DMS79 treated with DMSO at 0.1 percent for 48 hours (cell line): ENCODE measurements at regions not wholly inside any gene's neighbourhood (a gene's known extent, or its start where the extent isn't known, plus 50 kb on each side); places are given as distances from the start of the nearest gene placed in this dataset.
"Not testable (repeated sequence)": the region's sequence is repeated elsewhere in the genome, so short reads cannot be mapped to it uniquely, and the experiment has no call there.

Experiments used
- DNase-seq: peaks from one replicate; lab custom pipeline; 2025; lab: John Stamatoyannopoulos, UW

- not testable (repeated sequence) for DNase-seq
Observed at GRCh38 chr16:31975826-31976419, 102.3 kb downstream of the ZNF267 start.

- DNase-seq, result not testable (repeated sequence)
Observed at GRCh38 chr16:31978463-31978862, 104.9 kb downstream of the ZNF267 start.

GRCh38 chr16:31981739-31982138 is 108.1 kb downstream of the ZNF267 start:
- DNase-seq, result not testable (repeated sequence)

GRCh38 chr16:31982986-31983385 is 109.4 kb downstream of the ZNF267 start:
- DNase-seq, result not testable (repeated sequence)

GRCh38 chr16:31983666-31984065 is 110.1 kb downstream of the ZNF267 start:
- DNase-seq, result not testable (repeated sequence)

- DNase-seq, result not testable (repeated sequence)
Observed at GRCh38 chr16:31986895-31987294, 113.3 kb downstream of the ZNF267 start.

GRCh38 chr16:31988595-31989581 is 115.3 kb downstream of the ZNF267 start:
- DNase-seq, result not testable (repeated sequence)

GRCh38 chr16:31990261-31990660 is 116.7 kb downstream of the ZNF267 start:
- not testable (repeated sequence) for DNase-seq

GRCh38 chr16:31990980-31991379 is 117.4 kb downstream of the ZNF267 start:
- not testable (repeated sequence) for DNase-seq

GRCh38 chr16:31996325-31996724 is 122.7 kb downstream of the ZNF267 start:
- not testable (repeated sequence) for DNase-seq

- DNase-seq, result not testable (repeated sequence)
Observed at GRCh38 chr16:32002496-32002895, 128.9 kb downstream of the ZNF267 start.

- not testable (repeated sequence) for DNase-seq
Observed at GRCh38 chr16:32003819-32004218, 130.2 kb downstream of the ZNF267 start.

GRCh38 chr16:32038783-32039496 is 165.3 kb downstream of the ZNF267 start:
- not testable (repeated sequence) for DNase-seq

- DNase-seq, result not testable (repeated sequence)
Observed at GRCh38 chr16:32039919-32040318, 166.3 kb downstream of the ZNF267 start.

- DNase-seq, result peak; percentile 34
Observed at GRCh38 chr16:32066016-32066651, 187.0 kb upstream of the TP53TG3D start.

- DNase-seq, result not testable (repeated sequence)
Observed at GRCh38 chr16:32071586-32071985, 181.5 kb upstream of the TP53TG3D start.

GRCh38 chr16:32083891-32084290 is 169.2 kb upstream of the TP53TG3D start:
- not testable (repeated sequence) for DNase-seq

- DNase-seq, result not testable (repeated sequence)
Observed at GRCh38 chr16:32084656-32085401, 168.3 kb upstream of the TP53TG3D start.

GRCh38 chr16:32085438-32086141 is 167.5 kb upstream of the TP53TG3D start:
- not testable (repeated sequence) for DNase-seq

- not testable (repeated sequence) for DNase-seq
Observed at GRCh38 chr16:32115562-32115961, 137.5 kb upstream of the TP53TG3D start.
